Neutrophil (primary cell): ENCODE measurements at regions not wholly inside any gene's neighbourhood (a gene's known extent, or its start where the extent isn't known, plus 50 kb on each side); places are given as distances from the start of the nearest gene placed in this dataset.

ENCODE experiments used
- H3K27ac ChIP-seq: fragments of 200-600 bp; sonication (generic); 2 replicates; pipeline ENCODE4 v1.5.1; 2016; ENCODE audit warnings: mild to moderate bottlenecking, moderate library complexity
- H3K27me3 ChIP-seq: fragments of 200-600 bp; sonication (generic); 2 replicates; pipeline ENCODE4 v1.6.0; 2016; ENCODE audit warnings: mild to moderate bottlenecking
- H3K36me3 ChIP-seq: fragments of 200-600 bp; sonication (generic); 2 replicates; pipeline ENCODE4 v1.5.1; 2017
- H3K4me1 ChIP-seq, 2 experiments: fragments of 200-600 bp in 1 of 2; sonication (generic) in 1 of 2; 1 replicate in 1 of 2; 2 replicates in 1 of 2; pipeline versions ENCODE4 v1.5.1 to v1.6.1; 2013 to 2016; ENCODE audit warnings: low read depth in 1 of 2, low read length in 1 of 2, mild to moderate bottlenecking in 1 of 2, moderate library complexity in 1 of 2; ENCODE audit not compliant: control insufficient read depth in 1 of 2, insufficient read depth in 1 of 2
- H3K4me3 ChIP-seq, 2 experiments: fragments of 200-600 bp in 1 of 2; sonication (generic) in 1 of 2; 1 replicate in 1 of 2; 2 replicates in 1 of 2; pipeline ENCODE4 v1.5.1; 2013 to 2016; ENCODE audit warnings: low read depth in 1 of 2, low read length in 1 of 2, mild to moderate bottlenecking in 1 of 2, moderate library complexity in 1 of 2
- H3K9me3 ChIP-seq: fragments of 200-600 bp; sonication (generic); 2 replicates; pipeline ENCODE4 v1.5.1; 2016
- TF ChIP-seq, protein P1 (sequence below): fragments of 200-600 bp; sonication (generic); IDR thresholded peaks from 2 replicates; pipeline ENCODE4 v1.5.1; 2016; ENCODE audit warnings: antibody characterized with exemption

DNA sequence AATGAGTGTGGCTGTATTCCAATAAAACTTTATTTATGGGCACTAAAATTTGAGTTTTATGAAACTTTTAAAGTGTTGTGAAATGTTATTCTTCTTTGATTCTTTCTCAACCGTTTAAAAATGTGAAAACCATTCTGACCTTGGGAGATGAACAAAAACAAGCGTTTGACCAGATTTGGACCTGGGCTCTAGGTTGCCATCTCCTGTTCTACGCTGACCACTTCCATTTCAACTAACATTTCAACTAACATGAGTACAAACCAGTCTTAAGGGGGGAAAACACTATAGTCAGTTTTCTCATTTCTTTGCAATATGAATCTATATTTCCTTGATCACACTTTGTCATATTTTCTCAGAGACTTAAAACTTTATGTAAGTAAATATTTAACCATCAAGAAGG, 118.4 kb upstream of the IRX5 start:
- no peaks in the 10 kb centered on the region for H3K9me3 ChIP-seq
- H3K27me3 ChIP-seq = peaks cover 11% of the 10 kb centered on the region
- no peak overlapping the region for H3K27ac ChIP-seq
- H3K4me1 ChIP-seq = no peaks in the 10 kb centered on the region
- no peak overlapping the region for H3K4me3 ChIP-seq
- H3K36me3 ChIP-seq = no peaks in the 10 kb centered on the region
- TF ChIP-seq, protein P1, sequence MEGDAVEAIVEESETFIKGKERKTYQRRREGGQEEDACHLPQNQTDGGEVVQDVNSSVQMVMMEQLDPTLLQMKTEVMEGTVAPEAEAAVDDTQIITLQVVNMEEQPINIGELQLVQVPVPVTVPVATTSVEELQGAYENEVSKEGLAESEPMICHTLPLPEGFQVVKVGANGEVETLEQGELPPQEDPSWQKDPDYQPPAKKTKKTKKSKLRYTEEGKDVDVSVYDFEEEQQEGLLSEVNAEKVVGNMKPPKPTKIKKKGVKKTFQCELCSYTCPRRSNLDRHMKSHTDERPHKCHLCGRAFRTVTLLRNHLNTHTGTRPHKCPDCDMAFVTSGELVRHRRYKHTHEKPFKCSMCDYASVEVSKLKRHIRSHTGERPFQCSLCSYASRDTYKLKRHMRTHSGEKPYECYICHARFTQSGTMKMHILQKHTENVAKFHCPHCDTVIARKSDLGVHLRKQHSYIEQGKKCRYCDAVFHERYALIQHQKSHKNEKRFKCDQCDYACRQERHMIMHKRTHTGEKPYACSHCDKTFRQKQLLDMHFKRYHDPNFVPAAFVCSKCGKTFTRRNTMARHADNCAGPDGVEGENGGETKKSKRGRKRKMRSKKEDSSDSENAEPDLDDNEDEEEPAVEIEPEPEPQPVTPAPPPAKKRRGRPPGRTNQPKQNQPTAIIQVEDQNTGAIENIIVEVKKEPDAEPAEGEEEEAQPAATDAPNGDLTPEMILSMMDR = no peak

- Histone ChIP-seq H3K9me3 (no peaks in the 10 kb centered on the region), H3K4me1 (no peaks in the 10 kb centered on the region), H3K27ac (no peak overlapping the region), H3K4me3 (no peak overlapping the region), H3K36me3 (no peaks in the 10 kb centered on the region), H3K27me3 (peaks cover 7% of the 10 kb centered on the region)
- TF ChIP-seq, protein P1 = no peak
These were observed 121.8 kb upstream of the IRX5 start for GRCh38 chr16:54808890-54809289.

DNA sequence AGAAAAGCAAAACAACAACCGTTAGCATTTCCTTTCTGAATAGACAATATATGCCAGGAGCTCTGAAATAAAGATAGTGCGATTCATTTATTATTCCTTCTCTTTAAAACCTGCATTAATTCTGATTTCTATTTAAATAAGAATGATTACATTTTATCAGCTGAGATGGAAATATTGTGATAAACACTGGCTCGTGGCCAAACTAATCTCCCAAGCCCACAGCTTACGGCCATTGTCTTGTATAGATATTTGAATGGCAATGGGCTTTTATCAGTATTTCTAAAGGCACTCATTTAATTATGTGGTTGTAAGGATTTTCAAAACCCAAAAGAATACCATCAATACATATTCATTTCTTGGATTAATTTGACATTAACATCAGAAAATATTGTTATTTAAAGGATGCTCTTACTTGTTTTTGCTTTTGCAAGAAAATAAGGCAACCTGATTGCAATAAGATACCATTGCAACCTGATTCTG, 123.7 kb upstream of the IRX5 start:
- no peak overlapping the region for H3K27ac ChIP-seq
- H3K27me3 ChIP-seq = no peaks in the 10 kb centered on the region

GRCh38 chr16:54806378-54806777, 124.3 kb upstream of the IRX5 start:
- TF ChIP-seq, protein P1 = no peak
- H3K36me3 ChIP-seq = no peaks in the 10 kb centered on the region
- no peaks in the 10 kb centered on the region for H3K27me3 ChIP-seq
- H3K9me3 ChIP-seq = no peaks in the 10 kb centered on the region
- H3K4me1 ChIP-seq = no peaks in the 10 kb centered on the region
- H3K4me3 ChIP-seq = no peak overlapping the region
- no peak overlapping the region for H3K27ac ChIP-seq

More for the DNA sequence above, 123.7 kb upstream of the IRX5 start:
- no peak overlapping the region for H3K4me3 ChIP-seq
- no peaks in the 10 kb centered on the region for H3K36me3 ChIP-seq
- no peaks in the 10 kb centered on the region for H3K4me1 ChIP-seq
- H3K9me3 ChIP-seq = no peaks in the 10 kb centered on the region
- TF ChIP-seq, protein P1 = no peak

DNA sequence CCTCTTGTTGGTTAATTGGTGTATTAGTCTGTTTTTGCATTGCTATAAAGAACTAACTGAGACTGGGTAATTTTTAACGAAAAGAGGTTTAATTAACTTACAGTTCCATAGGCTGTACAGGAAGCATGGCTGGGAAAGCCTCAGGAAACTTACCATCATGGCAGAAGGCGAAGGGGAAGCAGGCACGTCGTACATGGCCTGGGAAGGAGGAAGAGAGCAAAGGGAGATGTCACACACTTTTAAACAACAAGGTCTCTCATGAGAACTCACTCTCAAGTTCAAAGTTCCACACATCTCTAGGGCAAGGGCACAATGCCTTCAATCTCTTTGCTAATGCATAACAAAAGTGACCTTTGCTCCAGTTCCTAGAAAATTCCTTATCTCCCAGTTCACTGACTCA, 125.0 kb upstream of the IRX5 start:
- Histone ChIP-seq H3K9me3 (no peaks in the 10 kb centered on the region), H3K27me3 (no peaks in the 10 kb centered on the region), H3K4me3 (no peak overlapping the region), H3K4me1 (no peaks in the 10 kb centered on the region), H3K36me3 (no peaks in the 10 kb centered on the region), H3K27ac (no peak overlapping the region)
- TF ChIP-seq, protein P1 = no peak
